ENCODE measurements at regions not wholly inside any gene's neighbourhood (a gene's known extent, or its start where the extent isn't known, plus 50 kb on each side); places are given as distances from the start of the nearest gene placed in this dataset.

- TF ChIP-seq CTCF (IDR thresholded peaks at IDR 0.05; ENCODE audit: control insufficient read depth, insufficient read depth, low read depth, low read length, missing control alignments) = no peak
- H3K4me3 ChIP-seq (ENCODE audit: control insufficient read depth, low read depth, low read length) = no peak overlapping the region
- DNase-seq (ENCODE audit: low read depth) = no peak
Measured at GRCh38 chr16:77549876-77550275, 115.0 kb upstream of the ADAMTS18 start.

DNA sequence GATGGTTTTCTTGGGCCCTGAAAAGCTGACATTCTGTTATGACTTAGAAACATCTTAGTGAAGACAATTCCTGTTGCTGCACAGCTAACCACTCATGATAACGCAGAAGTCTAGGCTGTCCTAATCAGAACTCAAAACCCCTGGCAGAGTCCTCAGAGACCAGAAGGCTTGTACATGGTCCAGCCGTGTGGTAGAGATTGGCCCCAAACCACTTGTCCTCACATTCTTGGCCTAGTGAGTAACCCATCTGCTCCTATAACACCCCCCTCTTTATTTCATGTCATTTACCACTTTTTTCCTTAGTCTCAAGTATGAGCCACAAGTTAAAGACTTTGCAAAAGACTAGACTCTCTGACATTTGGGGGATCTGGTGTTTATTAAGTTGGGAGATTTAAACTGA, 116.5 kb upstream of the ADAMTS18 start:
- H3K4me3 ChIP-seq (ENCODE audit: control insufficient read depth, low read depth, low read length) = no peak overlapping the region
- no peak for DNase-seq (ENCODE audit: low read depth)
- TF ChIP-seq CTCF (IDR thresholded peaks at IDR 0.05; ENCODE audit: control insufficient read depth, insufficient read depth, low read depth, low read length, missing control alignments) = no peak

GRCh38 chr16:77553130-77553529, 118.3 kb upstream of the ADAMTS18 start:
- no peak for TF ChIP-seq CTCF (IDR thresholded peaks at IDR 0.05; ENCODE audit: control insufficient read depth, insufficient read depth, low read depth, low read length, missing control alignments)
- DNase-seq (ENCODE audit: low read depth) = no peak
- H3K4me3 ChIP-seq (ENCODE audit: control insufficient read depth, low read depth, low read length) = no peak overlapping the region

GRCh38 chr16:77555126-77555525, 120.3 kb upstream of the ADAMTS18 start:
- no peak for DNase-seq (ENCODE audit: low read depth)
- no peak for TF ChIP-seq CTCF (IDR thresholded peaks at IDR 0.05; ENCODE audit: control insufficient read depth, insufficient read depth, low read depth, low read length, missing control alignments)
- H3K4me3 ChIP-seq (ENCODE audit: control insufficient read depth, low read depth, low read length) = no peak overlapping the region

DNA sequence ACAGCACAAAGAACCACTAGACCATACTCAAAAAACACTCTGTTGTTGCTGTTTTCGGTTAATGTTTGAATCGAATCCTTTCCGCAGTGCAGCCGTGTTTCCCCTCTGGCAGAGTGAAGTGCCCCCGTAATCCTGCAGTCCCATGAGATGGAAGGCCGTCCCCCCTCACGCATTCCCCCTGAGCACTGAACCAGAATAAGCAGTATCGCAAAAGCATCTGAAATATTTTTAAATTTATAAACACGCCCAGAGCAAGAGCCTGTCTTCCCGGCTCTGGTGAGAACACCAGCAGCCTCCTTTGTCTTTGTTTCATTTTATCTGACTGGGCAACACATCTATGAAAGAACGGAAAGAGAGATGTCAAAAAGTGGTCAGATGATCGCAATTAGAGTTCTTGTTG, 121.0 kb upstream of the ADAMTS18 start:
- DNase-seq (ENCODE audit: low read depth) = no peak
- H3K4me3 ChIP-seq (ENCODE audit: control insufficient read depth, low read depth, low read length) = no peak overlapping the region
- TF ChIP-seq CTCF (IDR thresholded peaks at IDR 0.05; ENCODE audit: control insufficient read depth, insufficient read depth, low read depth, low read length, missing control alignments) = no peak

- no peak for TF ChIP-seq CTCF (IDR thresholded peaks at IDR 0.05; ENCODE audit: control insufficient read depth, insufficient read depth, low read depth, low read length, missing control alignments)
- no peak for DNase-seq (ENCODE audit: low read depth)
- H3K4me3 ChIP-seq (ENCODE audit: control insufficient read depth, low read depth, low read length) = no peak overlapping the region
Measured at GRCh38 chr16:77556201-77556873, 121.5 kb upstream of the ADAMTS18 start.

Measured in AG09309 (cell line).